A549 (cell line): ENCODE measurements at regions not wholly inside any gene's neighbourhood (a gene's known extent, or its start where the extent isn't known, plus 50 kb on each side); places are given as distances from the start of the nearest gene placed in this dataset.

ENCODE experiments used
- ATAC-seq, 2 experiments: fragments of 200-7000 bp in 1 of 2; fragments of >200 bp in 1 of 2; cut with Nextera tagmentation in 1 of 2; cut with Tn5 transposase in 1 of 2; 3 replicates each; pipeline versions ENCODE4 v1.8.0 to v1.9.1; 2018 to 2020; ENCODE audit warnings: mild to moderate bottlenecking in 1 of 2, moderate library complexity in 1 of 2
- CTCF ChIA-PET: fragments of 300-600 bp; sonication (Branson Sonifier 250); formaldehyde crosslinking; extraction: SDS; loops from one replicate; lab custom pipeline; 2021; ENCODE audit warnings: antibody characterized with exemption, inconsistent platforms; lab: Yijun Ruan, JAX
- POLR2A ChIA-PET: fragments of 350-600 bp; formaldehyde crosslinking; extraction: SDS; loops from one replicate; lab custom pipeline; 2021; ENCODE audit warnings: antibody characterized with exemption, inconsistent platforms; lab: Yijun Ruan, JAX
- DNase-seq, 2 experiments: peaks; one replicate each; pipeline versions ENCODE4 v3.0.0 to v3.0.0-alpha.2; 2011 to 2016; ENCODE audit warnings: low read depth in 1 of 2, low spot score in 1 of 2
- FAIRE-seq: peaks from 2 replicates; lab custom pipeline; 2011; peaks lifted over from hg19 to GRCh38; lab: Jason Lieb, UNC
- H3K27ac ChIP-seq, 2 experiments: fragments of >200 bp; sonication (Bioruptor Twin); formaldehyde crosslinking; 3 replicates each; pipeline ENCODE4 v1.5.1; 2016 to 2017
- H3K4me1 ChIP-seq: fragments of >200 bp; sonication (Bioruptor Twin); formaldehyde crosslinking; 3 replicates; pipeline ENCODE4 v1.6.1; 2016
- H3K4me2 ChIP-seq: fragments of >200 bp; sonication (Bioruptor Twin); formaldehyde crosslinking; 3 replicates; pipeline ENCODE4 v1.6.1; 2016
- H3K4me3 ChIP-seq: fragments of >200 bp; sonication (Bioruptor Twin); formaldehyde crosslinking; 3 replicates; pipeline ENCODE4 v1.5.1; 2016
- H3K9me3 ChIP-seq: fragments of >200 bp; sonication (Bioruptor Twin); formaldehyde crosslinking; 3 replicates; pipeline ENCODE4 v1.6.1; 2016
- CHD4 ChIP-seq: fragments of 200-600 bp; sonication (generic); IDR thresholded peaks from 2 replicates; pipeline ENCODE4 v1.6.1; 2016; ENCODE audit warnings: antibody characterized with exemption, mild to moderate bottlenecking, borderline replicate concordance
- EHF ChIP-seq: fragments of 250-450 bp; sonication (Bioruptor Pico); IDR thresholded peaks from 2 replicates; pipeline ENCODE4 v1.5.0; 2020; ENCODE audit warnings: mild to moderate bottlenecking
- EP300 ChIP-seq, 2 experiments: fragments of >200 bp; sonication (Bioruptor Twin); formaldehyde crosslinking; IDR thresholded peaks; 2 replicates in 1 of 2; 3 replicates in 1 of 2; pipeline ENCODE4 v1.6.1; 2016 to 2017
- HDAC2 ChIP-seq: fragments of 200-600 bp; sonication (generic); IDR thresholded peaks from 2 replicates; pipeline ENCODE4 v1.6.1; 2016
- HES2 ChIP-seq: fragments of >200 bp; sonication (Bioruptor Twin); formaldehyde crosslinking; IDR thresholded peaks from 2 replicates; pipeline ENCODE4 v1.6.1; 2016
- HMGXB4 ChIP-seq: fragments of 250-450 bp; sonication (Bioruptor Pico); IDR thresholded peaks from 2 replicates; pipeline ENCODE4 v1.5.0; 2021; ENCODE audit warnings: mild to moderate bottlenecking, moderate library complexity, borderline replicate concordance
- RARB ChIP-seq: fragments of 250-450 bp; sonication (Bioruptor Pico); IDR thresholded peaks from 2 replicates; pipeline ENCODE4 v1.8.0; 2021; ENCODE audit warnings: mild to moderate bottlenecking, moderate library complexity
- RCOR1 ChIP-seq: fragments of 150-350 bp; IDR thresholded peaks from 2 replicates; pipeline ENCODE4 v1.6.1; 2014; ENCODE audit warnings: antibody characterized with exemption, low read length, low read depth
- RFX5 ChIP-seq: fragments of 450-650 bp; IDR thresholded peaks from 2 replicates; pipeline ENCODE4 v1.7.1; 2014; ENCODE audit warnings: antibody characterized with exemption, mild to moderate bottlenecking, moderate library complexity
- ZC3H11A ChIP-seq: fragments of 450-650 bp; IDR thresholded peaks from 2 replicates; pipeline ENCODE4 v1.6.1; 2014; ENCODE audit warnings: antibody characterized with exemption, mild to moderate bottlenecking
- ZNF302 ChIP-seq: fragments of 250-450 bp; sonication (Bioruptor Pico); IDR thresholded peaks from 2 replicates; pipeline ENCODE4 v1.9.0; 2021; ENCODE audit warnings: inconsistent platforms, mild to moderate bottlenecking, moderate library complexity
- WGBS: methylation state at CpG from one replicate; pipeline ENCODE4 v1.1.6; 2017; ENCODE audit errors: missing lambda C conversion rate; 5-methylcytosine and 5-hydroxymethylcytosine counted together
- TF ChIP-seq, protein P1 (sequence below): fragments of >200 bp; sonication (Bioruptor Twin); formaldehyde crosslinking; IDR thresholded peaks from 3 replicates; pipeline ENCODE4 v1.6.1; 2016
- TF ChIP-seq, protein P2 (sequence below): IDR thresholded peaks from 2 replicates; pipeline ENCODE4 v1.6.1; 2012; ENCODE audit warnings: low read depth, borderline replicate concordance
- TF ChIP-seq, protein P3 (sequence below): fragments of 450-650 bp; IDR thresholded peaks from 2 replicates; pipeline ENCODE4 v1.6.1; 2014; ENCODE audit warnings: antibody characterized with exemption
- TF ChIP-seq, protein P4 (sequence below): IDR thresholded peaks from 2 replicates; pipeline ENCODE4 v1.6.1; 2012
- TF ChIP-seq, protein P5 (sequence below): fragments of 150-350 bp; IDR thresholded peaks from 2 replicates; pipeline ENCODE4 v1.6.1; 2014; ENCODE audit warnings: low read depth, mild to moderate bottlenecking, low read length

DNA sequence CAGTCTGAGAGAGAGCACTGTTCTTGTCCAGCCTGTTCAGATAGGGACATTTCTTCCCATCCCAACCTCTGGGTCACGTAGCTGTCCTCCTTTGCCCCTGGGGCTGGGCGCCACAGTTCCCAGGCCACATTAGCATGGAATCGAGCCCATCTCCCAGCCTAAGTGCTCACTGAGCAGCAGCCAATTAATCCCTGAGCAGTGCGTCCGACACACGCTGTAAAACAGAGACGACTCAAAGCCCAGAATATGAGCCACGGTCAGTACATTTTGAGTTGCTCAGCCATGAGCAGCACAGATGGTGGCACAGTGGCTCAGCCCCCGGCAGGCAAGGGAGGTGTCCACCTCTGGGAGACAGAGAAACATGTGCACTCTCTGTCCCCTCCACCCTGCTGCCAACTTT is 267.4 kb downstream of the NPHP4 start:
- DNase-seq: no peak
- FAIRE-seq: no peak
- POLR2A ChIA-PET: no interaction called here
- no peak for ATAC-seq
- no peak overlapping the region for H3K4me3 ChIP-seq
- no CpG with 5 or more reads among the region's 9 CpGs for WGBS
- no peaks in the 10 kb centered on the region for H3K9me3 ChIP-seq
- no peak overlapping the region for H3K27ac ChIP-seq
- TF ChIP-seq, protein P1, sequence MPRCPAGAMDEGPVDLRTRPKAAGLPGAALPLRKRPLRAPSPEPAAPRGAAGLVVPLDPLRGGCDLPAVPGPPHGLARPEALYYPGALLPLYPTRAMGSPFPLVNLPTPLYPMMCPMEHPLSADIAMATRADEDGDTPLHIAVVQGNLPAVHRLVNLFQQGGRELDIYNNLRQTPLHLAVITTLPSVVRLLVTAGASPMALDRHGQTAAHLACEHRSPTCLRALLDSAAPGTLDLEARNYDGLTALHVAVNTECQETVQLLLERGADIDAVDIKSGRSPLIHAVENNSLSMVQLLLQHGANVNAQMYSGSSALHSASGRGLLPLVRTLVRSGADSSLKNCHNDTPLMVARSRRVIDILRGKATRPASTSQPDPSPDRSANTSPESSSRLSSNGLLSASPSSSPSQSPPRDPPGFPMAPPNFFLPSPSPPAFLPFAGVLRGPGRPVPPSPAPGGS: no peak
- no peak for TF ChIP-seq RFX5
- TF ChIP-seq HMGXB4 (CRISPR knock-in tag): no peak
- CTCF ChIA-PET: interaction anchor here (1.1 to 1.4 kb wide), 2 partner anchors 21 to 262 kb away, joined by 3 to 5 read pairs; no protein-coding TSS in a partner anchor
- no peaks in the 10 kb centered on the region for H3K4me1 ChIP-seq
- H3K4me2 ChIP-seq: no peak overlapping the region

- Histone ChIP-seq H3K27ac (no peak overlapping the region), H3K4me3 (no peak overlapping the region), H3K4me1 (no peaks in the 10 kb centered on the region), H3K4me2 (no peak overlapping the region), H3K9me3 (no peaks in the 10 kb centered on the region)
- ATAC-seq: no peak
- 36% methylated on average over 10 of the region's 12 CpGs for WGBS
- ChIA-PET CTCF (no interaction called here), POLR2A (no interaction called here)
- no peak for DNase-seq
- no peak for FAIRE-seq
- no peak for TF ChIP-seq ZNF302 (CRISPR knock-in tag)
- no peak for TF ChIP-seq RARB
- no peak for TF ChIP-seq EP300 (IDR thresholded peaks at IDR 0.05)
- TF ChIP-seq HDAC2: no peak
- TF ChIP-seq, protein P2, sequence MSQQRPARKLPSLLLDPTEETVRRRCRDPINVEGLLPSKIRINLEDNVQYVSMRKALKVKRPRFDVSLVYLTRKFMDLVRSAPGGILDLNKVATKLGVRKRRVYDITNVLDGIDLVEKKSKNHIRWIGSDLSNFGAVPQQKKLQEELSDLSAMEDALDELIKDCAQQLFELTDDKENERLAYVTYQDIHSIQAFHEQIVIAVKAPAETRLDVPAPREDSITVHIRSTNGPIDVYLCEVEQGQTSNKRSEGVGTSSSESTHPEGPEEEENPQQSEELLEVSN: no peak
These were observed 269.5 kb downstream of the NPHP4 start for GRCh38 chr1:5722635-5723164.

GRCh38 chr1:5721634-5722215 is 270.5 kb downstream of the NPHP4 start:
- Histone ChIP-seq H3K9me3 (no peaks in the 10 kb centered on the region), H3K4me3 (no peak overlapping the region), H3K27ac (no peak overlapping the region), H3K4me1 (no peaks in the 10 kb centered on the region), H3K4me2 (no peak overlapping the region)
- FAIRE-seq (no peak), ATAC-seq (no peak), DNase-seq (no peak)
- no peak for TF ChIP-seq ZC3H11A
- no peak for TF ChIP-seq HES2
- TF ChIP-seq, protein P3, sequence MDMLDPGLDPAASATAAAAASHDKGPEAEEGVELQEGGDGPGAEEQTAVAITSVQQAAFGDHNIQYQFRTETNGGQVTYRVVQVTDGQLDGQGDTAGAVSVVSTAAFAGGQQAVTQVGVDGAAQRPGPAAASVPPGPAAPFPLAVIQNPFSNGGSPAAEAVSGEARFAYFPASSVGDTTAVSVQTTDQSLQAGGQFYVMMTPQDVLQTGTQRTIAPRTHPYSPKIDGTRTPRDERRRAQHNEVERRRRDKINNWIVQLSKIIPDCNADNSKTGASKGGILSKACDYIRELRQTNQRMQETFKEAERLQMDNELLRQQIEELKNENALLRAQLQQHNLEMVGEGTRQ: peak; percentile 54
- no peak for TF ChIP-seq EHF (CRISPR knock-in tag)
- TF ChIP-seq, protein P4, sequence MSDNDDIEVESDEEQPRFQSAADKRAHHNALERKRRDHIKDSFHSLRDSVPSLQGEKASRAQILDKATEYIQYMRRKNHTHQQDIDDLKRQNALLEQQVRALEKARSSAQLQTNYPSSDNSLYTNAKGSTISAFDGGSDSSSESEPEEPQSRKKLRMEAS: no peak
- TF ChIP-seq, protein P5, sequence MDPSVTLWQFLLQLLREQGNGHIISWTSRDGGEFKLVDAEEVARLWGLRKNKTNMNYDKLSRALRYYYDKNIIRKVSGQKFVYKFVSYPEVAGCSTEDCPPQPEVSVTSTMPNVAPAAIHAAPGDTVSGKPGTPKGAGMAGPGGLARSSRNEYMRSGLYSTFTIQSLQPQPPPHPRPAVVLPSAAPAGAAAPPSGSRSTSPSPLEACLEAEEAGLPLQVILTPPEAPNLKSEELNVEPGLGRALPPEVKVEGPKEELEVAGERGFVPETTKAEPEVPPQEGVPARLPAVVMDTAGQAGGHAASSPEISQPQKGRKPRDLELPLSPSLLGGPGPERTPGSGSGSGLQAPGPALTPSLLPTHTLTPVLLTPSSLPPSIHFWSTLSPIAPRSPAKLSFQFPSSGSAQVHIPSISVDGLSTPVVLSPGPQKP: no peak
- TF ChIP-seq RCOR1: no peak
- no peak for TF ChIP-seq CHD4
- ChIA-PET POLR2A (no interaction called here), CTCF (no interaction called here)
- 60% methylated on average over 3 of the region's 3 CpGs for WGBS
